ENCODE measurements at regions not wholly inside any gene's neighbourhood (a gene's known extent, or its start where the extent isn't known, plus 50 kb on each side); places are given as distances from the start of the nearest gene placed in this dataset.

- peaks cover 20% of the 10 kb centered on the region for H3K4me1 Mint-ChIP-seq (ENCODE audit: low read depth)
- H3K9me3 Mint-ChIP-seq = no peaks in the 10 kb centered on the region
- peaks cover 5% of the 10 kb centered on the region for H3K27me3 Mint-ChIP-seq (ENCODE audit: low read depth)
- ATAC-seq (replicated peaks in 1 of 2) (peak in 1 of 2 donors; percentile 25), DNase-seq (no peak)
- H3K27ac Mint-ChIP-seq = no peak overlapping the region
- peak overlapping the region in 1 of 2 donors; percentile 12 for H3K4me3 Mint-ChIP-seq
- H3K36me3 Mint-ChIP-seq (ENCODE audit: insufficient read depth in 2 of 2) = no peaks in the 10 kb centered on the region
Observed at GRCh38 chr17:33967608-33968349, 287.3 kb upstream of the CCL2 start.

- Mint-ChIP-seq H3K27ac (no peak overlapping the region), H3K36me3 (ENCODE audit: insufficient read depth in 2 of 2) (no peaks in the 10 kb centered on the region), H3K9me3 (no peaks in the 10 kb centered on the region), H3K4me1 (ENCODE audit: low read depth) (peaks cover 20% of the 10 kb centered on the region), H3K4me3 (peak overlapping the region; percentile 12 to 20), H3K27me3 (ENCODE audit: low read depth) (no peaks in the 10 kb centered on the region)
- ATAC-seq (replicated peaks in 1 of 2) (peak; percentile 72 to 78), DNase-seq (peak; percentile 23 to 26)
Observed at GRCh38 chr17:33968350-33969044, 286.6 kb upstream of the CCL2 start.

DNA sequence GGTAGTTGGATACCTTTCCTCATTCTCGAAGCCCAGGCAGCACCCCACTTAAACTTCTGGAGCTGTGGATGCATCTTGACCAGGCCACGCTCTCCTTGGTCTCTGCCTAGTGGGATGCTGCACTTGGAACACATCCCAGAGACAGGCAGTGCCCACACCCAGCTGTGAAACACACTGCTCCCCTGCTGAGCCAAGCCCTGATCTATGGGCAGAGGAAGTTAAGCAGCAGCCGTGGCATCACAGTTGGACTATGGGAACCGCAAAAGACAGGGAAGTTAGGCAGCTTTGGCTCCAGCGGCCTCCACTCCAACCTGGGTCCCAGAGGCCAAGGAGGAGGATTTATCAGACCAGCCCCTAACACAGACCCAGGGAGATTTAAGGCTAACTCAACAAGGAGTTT is 284.8 kb upstream of the CCL2 start:
- Mint-ChIP-seq H3K27ac (no peak overlapping the region), H3K9me3 (no peaks in the 10 kb centered on the region), H3K36me3 (ENCODE audit: insufficient read depth in 2 of 2) (no peaks in the 10 kb centered on the region), H3K4me3 (no peak overlapping the region), H3K4me1 (ENCODE audit: low read depth) (peaks cover 14% of the 10 kb centered on the region), H3K27me3 (ENCODE audit: low read depth) (no peaks in the 10 kb centered on the region)
- DNase-seq (no peak), ATAC-seq (replicated peaks in 1 of 2) (no peak)

- ATAC-seq (replicated peaks in 1 of 2) = no peak
- Mint-ChIP-seq H3K27me3 (ENCODE audit: low read depth) (no peaks in the 10 kb centered on the region), H3K4me3 (no peak overlapping the region), H3K27ac (no peak overlapping the region), H3K4me1 (ENCODE audit: low read depth) (peaks cover 12% of the 10 kb centered on the region), H3K9me3 (peaks cover 0 to 4% of the 10 kb centered on the region in 2 donors), H3K36me3 (ENCODE audit: insufficient read depth in 2 of 2) (no peaks in the 10 kb centered on the region)
- DNase-seq = no peak
Observed at GRCh38 chr17:33972763-33973162, 282.3 kb upstream of the CCL2 start.

DNA sequence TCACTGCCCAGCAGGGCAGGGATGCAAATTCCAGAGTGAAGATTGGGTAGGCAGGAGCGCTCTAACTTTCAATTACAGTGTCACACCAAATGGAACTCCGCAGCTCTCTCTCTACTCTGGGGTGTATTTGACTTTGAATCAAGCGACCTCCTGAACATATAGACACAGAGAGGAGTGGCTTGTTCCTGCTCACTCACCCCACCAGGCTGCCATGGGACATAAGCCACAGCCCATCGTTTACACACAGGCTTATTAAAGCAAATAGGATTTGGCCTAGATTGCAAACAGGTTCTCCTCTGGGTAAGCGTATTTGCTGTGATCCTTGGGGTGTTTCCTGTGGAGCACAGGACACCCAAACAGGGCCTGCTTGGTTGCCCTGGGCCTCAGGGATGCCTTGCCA is 281.6 kb upstream of the CCL2 start:
- Mint-ChIP-seq H3K9me3 (peaks cover 0 to 4% of the 10 kb centered on the region in 2 donors), H3K4me1 (ENCODE audit: low read depth) (peaks cover 5% of the 10 kb centered on the region), H3K27me3 (ENCODE audit: low read depth) (no peaks in the 10 kb centered on the region), H3K4me3 (no peak overlapping the region), H3K27ac (no peak overlapping the region), H3K36me3 (ENCODE audit: insufficient read depth in 2 of 2) (no peaks in the 10 kb centered on the region)
- ATAC-seq (replicated peaks in 1 of 2) (no peak), DNase-seq (no peak)

- ATAC-seq (replicated peaks in 1 of 2) = no peak
- Mint-ChIP-seq H3K9me3 (peaks cover 0 to 4% of the 10 kb centered on the region in 2 donors), H3K4me1 (ENCODE audit: low read depth) (no peaks in the 10 kb centered on the region), H3K27me3 (ENCODE audit: low read depth) (no peaks in the 10 kb centered on the region), H3K36me3 (ENCODE audit: insufficient read depth in 2 of 2) (no peaks in the 10 kb centered on the region), H3K27ac (no peak overlapping the region), H3K4me3 (no peak overlapping the region)
- no peak for DNase-seq
Observed at GRCh38 chr17:33974276-33974675, 280.8 kb upstream of the CCL2 start.

DNA sequence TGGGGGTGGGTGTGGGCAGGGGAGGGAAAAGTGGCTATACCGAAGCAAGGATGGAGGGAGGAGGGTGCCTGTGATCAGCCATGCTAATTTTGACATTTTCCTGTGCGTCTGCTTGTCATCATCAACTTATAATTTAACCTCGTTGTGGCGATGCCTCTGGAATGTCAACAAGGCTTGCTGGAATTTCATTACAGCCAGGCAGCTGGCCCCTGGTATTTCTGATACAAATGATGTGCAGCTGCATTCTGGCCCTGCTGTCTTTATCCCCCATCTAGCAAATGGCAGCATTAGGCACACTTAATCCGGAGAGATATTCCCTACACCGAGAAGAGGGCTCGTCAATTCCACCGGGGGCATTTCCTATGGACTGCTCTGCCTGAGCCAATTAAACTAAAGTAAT is 278.3 kb upstream of the CCL2 start:
- Mint-ChIP-seq H3K36me3 (ENCODE audit: insufficient read depth in 2 of 2) (no peaks in the 10 kb centered on the region), H3K4me1 (ENCODE audit: low read depth) (no peaks in the 10 kb centered on the region), H3K9me3 (peaks cover 0 to 4% of the 10 kb centered on the region in 2 donors), H3K27ac (no peak overlapping the region), H3K4me3 (no peak overlapping the region), H3K27me3 (ENCODE audit: low read depth) (no peaks in the 10 kb centered on the region)
- DNase-seq (no peak), ATAC-seq (replicated peaks in 1 of 2) (no peak)

DNA sequence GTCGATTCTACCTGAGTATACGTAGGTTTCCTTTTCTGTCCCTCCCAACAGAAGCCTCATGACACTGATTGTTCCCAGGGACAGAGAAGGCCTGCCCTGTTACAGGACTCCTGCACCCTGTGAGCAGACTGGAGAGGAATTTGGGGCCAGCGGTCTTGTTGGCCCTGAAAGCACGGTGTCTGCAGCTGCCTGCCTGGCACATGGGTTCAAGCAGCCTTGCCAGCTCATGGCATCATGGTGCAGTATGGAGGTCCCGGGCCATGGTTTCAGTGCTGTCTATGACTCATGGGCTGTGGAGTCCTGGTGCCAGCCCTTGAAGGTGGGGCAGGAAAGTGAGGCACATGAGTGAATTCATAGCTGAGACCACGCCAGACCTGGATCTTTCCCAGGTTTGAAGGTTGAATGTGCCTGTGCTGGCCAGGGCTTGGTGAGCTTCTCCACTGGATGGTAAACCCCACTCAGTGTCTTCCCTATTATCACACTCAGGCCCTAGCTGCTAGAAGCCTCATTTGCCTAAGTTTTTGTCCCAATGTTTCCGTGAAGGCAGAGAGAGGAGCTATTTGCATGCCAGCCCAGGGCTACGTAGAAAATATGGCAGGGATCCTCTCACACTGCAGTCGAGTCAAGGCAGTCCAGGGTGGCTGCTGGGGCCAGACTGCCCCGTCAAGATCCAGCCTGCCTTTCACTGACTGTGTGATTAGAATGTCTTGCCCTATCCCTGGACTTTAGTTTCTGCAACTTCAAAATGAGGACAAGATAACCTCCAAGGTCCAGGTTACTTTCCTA is 277.2 kb upstream of the CCL2 start:
- Mint-ChIP-seq H3K27ac (no peak overlapping the region), H3K4me1 (ENCODE audit: low read depth) (no peaks in the 10 kb centered on the region), H3K27me3 (ENCODE audit: low read depth) (no peaks in the 10 kb centered on the region), H3K36me3 (ENCODE audit: insufficient read depth in 2 of 2) (no peaks in the 10 kb centered on the region), H3K4me3 (no peak overlapping the region), H3K9me3 (peaks cover 0 to 4% of the 10 kb centered on the region in 2 donors)
- DNase-seq (no peak), ATAC-seq (replicated peaks in 1 of 2) (no peak)

DNA sequence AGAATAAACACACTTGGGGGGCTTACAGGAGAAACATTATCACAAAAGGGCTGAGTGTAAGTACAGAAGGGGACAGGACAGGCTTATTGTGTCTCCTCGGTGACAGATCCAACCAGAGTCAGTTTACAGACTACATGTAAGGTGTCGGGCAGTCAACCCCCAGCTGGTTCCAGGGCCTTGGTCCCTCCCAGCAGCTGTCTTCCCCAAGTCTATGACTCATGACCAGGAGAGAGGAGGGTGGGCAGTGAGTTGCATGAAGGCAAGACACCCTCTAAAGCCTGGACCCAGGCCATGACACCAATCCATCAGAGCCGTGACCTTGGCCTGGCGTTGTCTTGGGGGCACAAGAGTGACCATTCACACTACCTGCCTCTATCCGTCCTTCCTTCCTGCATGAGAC is 276.2 kb upstream of the CCL2 start:
- Mint-ChIP-seq H3K27me3 (ENCODE audit: low read depth) (no peaks in the 10 kb centered on the region), H3K36me3 (ENCODE audit: insufficient read depth in 2 of 2) (no peaks in the 10 kb centered on the region), H3K4me1 (ENCODE audit: low read depth) (no peaks in the 10 kb centered on the region), H3K4me3 (no peak overlapping the region), H3K27ac (no peak overlapping the region), H3K9me3 (peaks cover 0 to 4% of the 10 kb centered on the region in 2 donors)
- ATAC-seq (replicated peaks in 1 of 2) = no peak
- DNase-seq = no peak

DNA sequence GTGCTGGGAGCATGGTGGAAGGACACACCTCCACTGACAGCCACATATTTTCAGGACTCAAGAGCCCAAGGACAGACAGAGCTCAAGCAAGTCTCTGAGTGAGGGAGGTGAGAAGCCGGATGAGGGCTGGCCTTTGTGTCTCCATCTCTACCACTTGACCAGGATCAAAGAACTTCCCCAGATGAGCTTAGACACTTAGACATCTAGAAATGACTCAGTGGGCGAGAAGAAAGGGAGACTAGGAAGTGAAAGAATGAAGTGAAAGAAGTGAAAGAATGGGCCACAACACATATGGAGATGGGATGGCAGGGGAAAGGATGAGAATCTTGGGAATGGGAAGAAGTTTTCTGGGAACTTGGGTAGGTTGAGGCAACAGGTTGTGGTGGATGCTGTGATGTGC is 274.9 kb upstream of the CCL2 start:
- Mint-ChIP-seq H3K4me1 (ENCODE audit: low read depth) (no peaks in the 10 kb centered on the region), H3K9me3 (peaks cover 0 to 4% of the 10 kb centered on the region in 2 donors), H3K4me3 (no peak overlapping the region), H3K27ac (no peak overlapping the region), H3K36me3 (ENCODE audit: insufficient read depth in 2 of 2) (no peaks in the 10 kb centered on the region), H3K27me3 (ENCODE audit: low read depth) (no peaks in the 10 kb centered on the region)
- DNase-seq = no peak
- no peak for ATAC-seq (replicated peaks in 1 of 2)

DNA sequence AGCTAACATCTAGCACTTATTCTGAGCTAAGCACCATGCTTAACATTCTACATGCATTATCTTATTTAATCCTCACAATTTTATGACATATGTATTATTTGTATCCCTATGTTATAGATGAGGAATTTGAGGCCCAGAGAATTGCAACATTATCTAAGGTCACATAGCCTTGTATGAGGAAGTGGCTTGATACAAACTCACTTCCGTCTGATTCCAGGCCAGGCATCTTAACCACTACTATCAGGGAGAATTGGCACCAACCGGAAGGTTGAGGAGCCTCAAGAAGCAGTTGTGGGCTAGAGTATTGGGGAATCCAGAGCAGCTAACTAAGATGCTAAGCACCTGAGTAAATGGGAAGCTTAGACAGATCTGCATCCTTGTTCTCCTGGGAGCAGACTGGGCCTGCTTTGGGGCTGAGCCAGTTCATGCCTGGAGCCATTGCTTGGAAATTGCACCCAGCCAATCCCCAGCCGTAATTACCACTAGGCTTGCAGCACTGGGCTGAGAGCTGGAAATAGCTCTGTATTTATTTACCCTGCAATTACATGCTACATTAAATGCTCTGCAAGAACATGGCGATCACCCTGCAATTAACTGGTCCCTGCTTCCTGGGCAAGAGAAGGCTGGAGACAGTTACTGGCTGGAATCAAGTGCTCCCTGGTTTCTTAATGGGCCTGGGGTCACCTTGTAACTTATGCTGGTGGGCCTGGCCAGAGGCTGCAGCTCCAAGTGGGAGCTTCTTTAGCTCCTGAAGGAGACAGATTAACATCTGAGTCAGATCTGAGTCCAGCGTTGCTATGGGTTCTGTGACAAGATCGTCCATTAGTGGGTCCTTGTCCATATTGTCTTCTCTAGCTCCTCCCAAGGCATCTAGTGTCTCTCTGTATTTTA is 273.1 kb upstream of the CCL2 start:
- DNase-seq = no peak
- Mint-ChIP-seq H3K4me3 (no peak overlapping the region), H3K27ac (no peak overlapping the region), H3K9me3 (no peaks in the 10 kb centered on the region), H3K36me3 (ENCODE audit: insufficient read depth in 2 of 2) (no peaks in the 10 kb centered on the region), H3K27me3 (ENCODE audit: low read depth) (no peaks in the 10 kb centered on the region), H3K4me1 (ENCODE audit: low read depth) (no peaks in the 10 kb centered on the region)
- no peak for ATAC-seq (replicated peaks in 1 of 2)

DNA sequence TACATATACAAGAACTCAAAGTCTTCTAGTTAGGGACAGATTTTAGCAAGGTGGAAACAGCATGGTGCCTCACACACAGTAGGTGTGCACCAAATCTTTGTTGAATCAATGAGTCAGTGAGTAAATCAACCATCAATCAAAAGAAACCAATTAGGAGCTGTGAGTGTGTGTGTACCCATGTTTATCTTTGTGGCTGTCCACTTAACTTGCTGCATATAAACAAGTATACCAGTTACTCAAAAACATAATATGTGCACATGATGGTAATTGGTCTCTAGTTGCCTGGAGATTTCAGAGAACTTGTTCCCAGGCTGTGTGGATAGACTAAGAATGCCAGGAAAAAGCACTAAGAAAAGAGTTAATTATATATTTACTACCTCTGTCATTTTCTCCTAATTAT is 272.2 kb upstream of the CCL2 start:
- no peaks in the 10 kb centered on the region for H3K36me3 Mint-ChIP-seq (ENCODE audit: insufficient read depth in 2 of 2)
- ATAC-seq (replicated peaks in 1 of 2) (no peak), DNase-seq (no peak)
- no peak overlapping the region for H3K27ac Mint-ChIP-seq
- no peaks in the 10 kb centered on the region for H3K4me1 Mint-ChIP-seq (ENCODE audit: low read depth)
- H3K9me3 Mint-ChIP-seq = no peaks in the 10 kb centered on the region
- H3K27me3 Mint-ChIP-seq (ENCODE audit: low read depth) = no peaks in the 10 kb centered on the region
- no peak overlapping the region for H3K4me3 Mint-ChIP-seq

Measured in activated T-cell treated with anti-CD3 and anti-CD28 coated beads, Interleukin-2, amount 50 U/mL, for 72 hours (primary cell).